ENCODE measurements at regions not wholly inside any gene's neighbourhood (a gene's known extent, or its start where the extent isn't known, plus 50 kb on each side); places are given as distances from the start of the nearest gene placed in this dataset.
A peak's percentile ranks its signal among the peaks of the same experiment; 100 is the strongest.
"Not testable (repeated sequence)": the region's sequence is repeated elsewhere in the genome, so short reads cannot be mapped to it uniquely, and the experiment has no call there.

GRCh38 chr10:4396401-4397283 lies 429.4 kb upstream of the AKR1E2 start:
- DNase-seq (ENCODE audit: low read depth in 2 of 2), result no peak

GRCh38 chr10:4395731-4396130 lies 430.3 kb upstream of the AKR1E2 start:
- DNase-seq (ENCODE audit: low read depth in 2 of 2), result no peak

DNA sequence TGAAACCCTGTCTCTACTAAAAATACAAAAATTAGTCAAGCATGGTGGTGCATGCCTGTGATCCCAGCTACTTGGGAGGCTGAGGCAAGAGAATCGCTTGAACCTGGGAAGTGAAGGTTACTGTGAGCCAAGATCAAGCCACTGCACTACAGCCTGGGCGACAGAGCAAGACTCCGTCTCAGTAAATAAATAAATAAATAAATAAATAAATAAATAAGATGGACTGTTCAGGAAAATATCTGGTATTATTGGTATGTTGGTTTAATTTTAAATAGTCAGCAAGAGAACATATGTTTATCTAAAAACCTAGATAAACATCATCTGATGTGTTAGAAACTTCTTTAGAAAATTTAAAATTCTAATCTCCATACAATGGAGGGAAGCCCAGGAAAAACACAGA lies 431.6 kb upstream of the AKR1E2 start:
- DNase-seq (ENCODE audit: low read depth in 2 of 2), result not testable (repeated sequence)

DNA sequence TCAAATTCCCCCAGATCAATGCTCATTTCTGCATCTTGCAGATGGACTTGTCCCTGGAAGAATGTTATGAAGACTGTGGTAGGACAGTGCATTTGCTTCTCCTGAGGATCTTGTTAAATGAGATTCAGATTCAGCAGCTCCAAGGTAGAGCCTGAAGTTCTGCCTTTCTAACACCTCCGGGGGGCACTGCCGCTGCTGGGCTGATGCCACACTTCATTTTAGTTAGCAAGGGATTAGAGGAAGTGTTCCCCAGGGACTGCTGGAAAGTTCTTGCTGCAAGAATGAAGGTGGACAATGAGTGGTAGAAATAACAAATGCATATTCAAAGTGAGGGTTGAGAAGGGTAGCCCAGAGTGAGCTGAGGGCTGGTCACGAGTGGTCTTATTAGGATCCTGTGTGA lies 434.3 kb upstream of the AKR1E2 start:
- DNase-seq (ENCODE audit: low read depth in 2 of 2), result peak in 1 of 2 donors; percentile 42

GRCh38 chr10:4390219-4390618 lies 435.8 kb upstream of the AKR1E2 start:
- DNase-seq (ENCODE audit: low read depth in 2 of 2), result no peak

DNA sequence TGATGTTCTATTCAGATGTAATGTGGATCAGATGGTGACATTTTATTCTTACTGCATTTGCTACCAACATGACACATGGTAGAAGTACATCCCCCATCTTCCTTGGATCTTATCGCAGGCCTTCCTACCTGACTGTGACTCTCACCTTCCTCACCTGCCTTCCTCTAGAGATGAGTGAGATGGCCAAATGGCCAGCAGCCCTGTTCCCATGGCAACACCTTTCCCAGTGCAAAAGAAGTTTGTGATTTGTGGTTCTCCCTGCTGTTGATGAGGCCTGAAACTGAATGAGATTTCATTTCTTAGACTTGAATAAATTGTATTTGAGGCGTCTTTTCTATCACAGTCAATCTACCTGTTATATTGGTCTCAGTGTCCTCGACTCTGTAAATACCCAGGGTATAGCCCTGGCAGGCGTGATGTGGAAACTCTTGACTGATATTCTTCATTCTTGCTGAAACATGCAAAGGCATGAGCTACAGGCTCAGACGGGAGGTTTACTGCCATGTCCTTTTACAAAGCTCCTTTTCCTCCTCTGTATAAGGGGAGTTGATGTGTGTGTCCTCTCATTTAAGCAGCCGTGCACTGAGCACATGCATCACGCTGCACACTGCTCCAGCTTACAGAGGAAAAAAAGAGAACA lies 440.7 kb upstream of the AKR1E2 start:
- DNase-seq (ENCODE audit: low read depth in 2 of 2), result no peak

- peak in 1 of 2 donors; percentile 41 for DNase-seq (ENCODE audit: low read depth in 2 of 2)
These were observed 441.8 kb upstream of the AKR1E2 start for GRCh38 chr10:4384245-4384644.

GRCh38 chr10:4383651-4384098 lies 442.3 kb upstream of the AKR1E2 start:
- DNase-seq (ENCODE audit: low read depth in 2 of 2), result no peak

- no peak for DNase-seq (ENCODE audit: low read depth in 2 of 2)
These were observed 443.2 kb upstream of the AKR1E2 start for GRCh38 chr10:4382811-4383210.

DNA sequence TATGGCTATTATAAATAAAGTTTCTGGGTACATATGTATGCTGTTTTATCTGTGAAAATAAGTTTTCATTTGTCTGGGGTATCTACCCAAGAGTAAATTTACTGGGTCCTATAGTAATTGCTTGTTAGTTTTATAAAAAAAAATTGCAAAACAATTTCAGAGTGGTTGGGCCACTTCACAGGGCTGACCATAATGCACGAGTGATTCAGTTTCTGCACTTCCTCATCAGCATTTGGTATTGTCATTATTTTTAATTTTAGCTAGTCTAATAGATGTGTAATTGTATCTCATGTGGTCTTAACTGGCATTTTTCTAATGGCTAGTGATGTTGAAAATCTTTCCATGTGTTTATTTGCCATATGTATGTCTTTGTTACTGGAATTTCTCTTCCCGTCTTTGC lies 452.4 kb upstream of the AKR1E2 start:
- DNase-seq (ENCODE audit: low read depth in 2 of 2), result no peak

- no peak for DNase-seq (ENCODE audit: low read depth in 2 of 2)
These were observed 452.9 kb upstream of the AKR1E2 start for GRCh38 chr10:4373098-4373497.

DNA sequence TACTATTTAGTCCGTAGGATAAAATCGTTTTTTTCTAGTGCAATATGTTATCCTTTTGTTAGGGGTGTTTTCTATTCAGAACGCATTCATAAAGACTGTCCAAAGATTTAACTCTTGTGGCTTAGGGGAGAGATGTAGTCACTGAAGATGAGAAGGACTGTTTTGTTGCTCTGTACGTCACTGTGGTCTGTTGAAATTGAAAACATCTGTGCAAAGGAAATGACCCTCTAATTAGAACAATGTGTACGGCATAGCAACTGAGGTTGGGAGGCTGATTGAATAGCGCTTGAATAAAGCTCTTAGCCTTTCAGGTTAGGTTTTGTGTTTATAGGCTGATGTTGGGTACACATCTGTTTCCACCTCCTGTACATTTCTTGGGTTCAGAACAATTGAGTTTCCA lies 453.4 kb upstream of the AKR1E2 start:
- peak; percentile 99 to 100 for DNase-seq (ENCODE audit: low read depth in 2 of 2)

DNA sequence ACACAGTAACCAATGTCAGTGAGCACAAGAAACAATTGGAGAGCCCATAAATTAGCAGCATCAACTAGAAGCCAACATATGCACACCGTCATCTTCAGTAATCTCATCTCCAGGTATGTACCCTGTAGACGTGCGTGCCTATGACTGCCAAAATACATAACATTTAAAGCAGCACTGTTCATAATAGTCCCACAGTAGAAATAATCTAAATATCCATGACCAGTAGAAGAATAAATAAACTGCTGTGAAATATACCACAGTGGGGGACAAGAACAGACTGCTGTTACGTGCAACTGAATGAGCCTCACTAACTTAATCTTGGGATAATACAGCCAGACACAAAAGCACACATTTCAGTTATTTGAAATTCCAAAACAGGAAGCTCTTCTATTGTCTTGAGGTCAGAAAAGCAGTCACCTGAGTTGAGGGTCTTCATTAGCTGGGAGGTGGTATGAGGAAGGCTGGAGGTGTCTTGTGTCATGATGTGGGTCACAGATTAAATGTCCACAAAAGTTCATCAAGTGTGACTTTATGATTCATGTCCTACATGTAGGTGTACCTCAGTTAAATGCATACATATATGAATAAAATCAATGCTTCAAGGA lies 454.2 kb upstream of the AKR1E2 start:
- peak in 1 of 2 donors; percentile 74 for DNase-seq (ENCODE audit: low read depth in 2 of 2)

DNA sequence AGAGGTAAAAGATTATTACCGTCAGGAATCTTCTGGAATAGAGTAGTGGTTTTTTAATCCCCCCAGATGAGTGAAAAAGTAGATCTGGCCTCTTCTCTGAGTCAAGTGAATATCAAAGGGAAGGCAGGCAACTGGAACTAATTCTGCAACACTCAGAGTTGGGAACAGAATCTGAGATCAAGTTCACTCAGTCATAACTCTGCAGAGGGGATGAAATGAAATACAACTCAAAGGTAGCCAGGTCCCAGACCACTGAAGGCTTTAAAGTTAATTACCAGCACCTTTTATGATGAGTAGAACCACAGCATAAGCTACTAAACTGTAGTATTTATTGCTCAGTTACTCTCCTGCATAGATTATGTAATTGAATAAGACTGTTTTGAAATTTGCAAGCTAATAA lies 455.6 kb upstream of the AKR1E2 start:
- no peak for DNase-seq (ENCODE audit: low read depth in 2 of 2)

DNA sequence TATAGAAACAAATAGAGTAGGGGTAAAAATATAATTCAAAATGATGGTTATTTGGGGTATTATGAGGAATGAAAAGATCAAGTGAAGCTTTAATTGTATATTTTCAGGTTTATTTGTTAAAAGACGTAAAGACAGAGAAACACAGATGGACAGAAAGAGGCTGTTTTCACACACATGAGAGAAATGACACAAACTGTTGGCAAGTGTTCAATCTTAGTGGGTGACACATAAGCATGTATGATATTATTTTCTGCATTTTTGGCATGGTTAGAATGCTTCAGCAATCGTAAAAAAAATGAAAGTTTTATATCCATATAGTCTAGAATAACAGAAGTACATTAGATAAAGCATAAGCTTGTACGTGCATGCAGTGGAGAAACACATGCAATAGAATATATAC lies 464.4 kb upstream of the AKR1E2 start:
- no peak for DNase-seq (ENCODE audit: low read depth in 2 of 2)

DNA sequence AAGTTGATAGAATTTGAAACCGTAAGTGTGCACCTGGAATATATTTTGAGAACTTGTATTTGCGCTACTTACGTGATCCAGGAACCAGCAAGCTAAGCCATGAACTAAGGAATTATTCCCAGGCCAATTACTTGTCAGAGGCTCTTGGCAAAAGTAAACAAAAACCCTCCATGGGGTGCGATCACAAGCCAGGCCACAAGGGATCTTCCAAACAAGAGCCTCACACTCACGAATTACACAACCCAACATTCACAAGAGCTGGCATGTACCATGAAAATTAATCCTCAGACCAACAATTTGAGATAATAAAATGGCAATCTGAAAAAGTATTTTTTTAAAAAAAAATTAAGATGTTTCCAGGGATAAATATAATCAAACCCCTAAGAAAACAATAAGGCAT lies 467.0 kb upstream of the AKR1E2 start:
- no peak for DNase-seq (ENCODE audit: low read depth in 2 of 2)

GRCh38 chr10:4357911-4358310 lies 468.1 kb upstream of the AKR1E2 start:
- DNase-seq (ENCODE audit: low read depth in 2 of 2), result no peak

GRCh38 chr10:4355350-4355749 lies 470.7 kb upstream of the AKR1E2 start:
- DNase-seq (ENCODE audit: low read depth in 2 of 2), result no peak

- peak; percentile 88 to 89 for DNase-seq (ENCODE audit: low read depth in 2 of 2)
These were observed 471.6 kb upstream of the AKR1E2 start for GRCh38 chr10:4354382-4354812.

DNA sequence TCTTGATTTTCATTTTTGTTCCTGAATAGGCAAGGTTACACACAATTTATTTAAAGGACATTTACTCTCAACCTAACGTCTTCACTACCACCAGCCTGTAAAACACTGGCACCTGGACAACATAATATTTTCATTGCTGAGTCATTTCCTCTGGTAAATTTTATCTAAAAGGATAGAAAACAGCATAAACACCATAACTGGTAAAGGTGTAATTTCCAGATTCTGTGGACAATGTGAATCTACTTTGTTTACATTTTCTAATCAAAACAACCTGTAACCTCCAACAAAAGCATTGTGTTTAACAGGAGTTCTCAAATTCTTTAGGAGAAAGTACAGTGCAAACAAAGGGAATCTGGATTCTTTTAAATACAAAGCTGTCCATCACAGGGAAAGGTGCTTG lies 472.0 kb upstream of the AKR1E2 start:
- peak; percentile 96 for DNase-seq (ENCODE audit: low read depth in 2 of 2)

- DNase-seq (ENCODE audit: low read depth in 2 of 2), result peak in 1 of 2 donors; percentile 51
These were observed 472.9 kb upstream of the AKR1E2 start for GRCh38 chr10:4353059-4353655.

DNA sequence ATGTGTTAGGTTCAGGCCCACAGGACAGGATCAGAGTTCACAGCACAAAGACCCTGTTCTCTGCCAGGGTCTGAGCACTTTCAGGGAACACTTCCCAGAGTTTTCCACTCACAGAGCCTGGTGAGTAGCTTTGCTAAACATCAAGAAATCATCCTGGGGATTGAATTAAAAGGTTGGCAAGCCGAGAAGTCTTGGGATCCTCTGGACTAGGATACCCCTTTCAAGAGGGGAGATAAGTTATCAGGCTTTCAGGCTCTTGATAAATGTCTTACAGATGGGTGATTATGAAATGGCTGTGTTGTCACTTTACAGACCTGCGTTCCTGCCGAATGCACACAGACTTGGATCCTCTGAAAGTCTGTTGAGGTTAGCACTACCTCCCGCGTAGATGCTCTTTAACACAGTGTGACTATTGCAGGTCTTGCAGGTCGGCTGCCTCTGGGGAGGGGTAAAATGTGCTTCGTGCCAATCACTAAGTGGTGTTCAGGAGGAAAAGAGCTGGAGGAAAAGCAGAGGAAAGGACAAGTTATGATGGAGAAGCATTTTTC lies 473.5 kb upstream of the AKR1E2 start:
- DNase-seq (ENCODE audit: low read depth in 2 of 2), result peak in 1 of 2 donors; percentile 57

All from dermis microvascular lymphatic vessel endothelial cell (primary cell).